H1 (cell line): ENCODE measurements at regions not wholly inside any gene's neighbourhood (a gene's known extent, or its start where the extent isn't known, plus 50 kb on each side); places are given as distances from the start of the nearest gene placed in this dataset.
"Not testable (repeated sequence)": the region's sequence is repeated elsewhere in the genome, so short reads cannot be mapped to it uniquely, and the experiment has no call there.

ENCODE experiments used
- CTCF ChIA-PET: fragments of 300-600 bp; sonication (Branson Sonifier 250); formaldehyde crosslinking; loops from one replicate; lab custom pipeline; 2021; ENCODE audit not compliant: partially characterized antibody; lab: Charles Lee
- POLR2A ChIA-PET: fragments of 300-600 bp; sonication (Branson Sonifier 250); formaldehyde crosslinking; loops from one replicate; lab custom pipeline; 2021; ENCODE audit warnings: inconsistent platforms; ENCODE audit not compliant: partially characterized antibody; lab: Charles Lee
- DNase-seq, 2 experiments: peaks; one replicate each; pipeline versions ENCODE4 v3.0.0 to v3.0.0-alpha.2; 2010 to 2022; ENCODE audit warnings: low spot score in 2 of 2, low read depth in 1 of 2, mixed read lengths in 1 of 2
- FAIRE-seq: peaks from 2 replicates; lab custom pipeline; 2011; peaks lifted over from hg19 to GRCh38; lab: Jason Lieb, UNC
- H2AFZ ChIP-seq: 2 replicates; pipeline ENCODE4 v1.8.1; 2012; ENCODE audit warnings: low read length, inconsistent platforms
- H2AK5ac ChIP-seq: 2 replicates; pipeline ENCODE4 v1.6.1; 2013; ENCODE audit warnings: low read depth, low read length
- H2BK120ac ChIP-seq: replicated peaks from 2 replicates; pipeline ENCODE3; 2013; ENCODE audit warnings: low read depth, low read length, inconsistent platforms
- H2BK12ac ChIP-seq: 2 replicates; pipeline ENCODE4 v1.6.1; 2013; ENCODE audit warnings: low read depth, low read length
- H2BK15ac ChIP-seq: 2 replicates; pipeline ENCODE4 v1.6.1; 2013; ENCODE audit warnings: low read length
- H2BK20ac ChIP-seq: 2 replicates; pipeline ENCODE4 v1.6.1; 2013; ENCODE audit warnings: low read length
- H2BK5ac ChIP-seq: 2 replicates; pipeline ENCODE4 v1.6.1; 2013; ENCODE audit warnings: low read depth, low read length
- H3K14ac ChIP-seq: 2 replicates; pipeline ENCODE4 v1.6.1; 2013; ENCODE audit warnings: inconsistent platforms; ENCODE audit not compliant: insufficient read length
- H3K18ac ChIP-seq: 2 replicates; pipeline ENCODE4 v1.6.1; 2013; ENCODE audit warnings: low read length; ENCODE audit errors: extremely low read depth
- H3K23ac ChIP-seq: 2 replicates; pipeline ENCODE4 v1.6.1; 2013; ENCODE audit warnings: inconsistent platforms; ENCODE audit not compliant: insufficient read length
- H3K23me2 ChIP-seq: 2 replicates; pipeline ENCODE4 v1.6.1; 2013; ENCODE audit warnings: low read depth, low read length
- H3K27ac ChIP-seq: 2 replicates; pipeline ENCODE4 v1.6.1; 2011; ENCODE audit warnings: low read depth, low read length, inconsistent platforms
- H3K27me3 ChIP-seq, 4 experiments: replicated peaks in 1 of 4; 1 replicate in 1 of 4; 2 replicates in 3 of 4; pipeline versions ENCODE4 v1.6.1 to v1.8.1; 2011 to 2013; ENCODE audit warnings: low read length in 3 of 4, mild to moderate bottlenecking in 3 of 4, inconsistent platforms in 2 of 4, mixed read lengths in 2 of 4, moderate library complexity in 1 of 4; ENCODE audit not compliant: control insufficient read depth in 3 of 4, insufficient read depth in 3 of 4; ENCODE audit errors: extremely low read depth in 1 of 4
- H3K36me3 ChIP-seq, 4 experiments: 2 replicates each; pipeline versions ENCODE4 v1.6.1 to v1.8.1; 2011 to 2013; ENCODE audit warnings: mild to moderate bottlenecking in 4 of 4, low read length in 3 of 4, moderate library complexity in 2 of 4, control low read depth in 1 of 4, inconsistent platforms in 1 of 4; ENCODE audit not compliant: insufficient read depth in 4 of 4, control insufficient read depth in 2 of 4
- H3K4ac ChIP-seq: replicated peaks from 2 replicates; pipeline ENCODE3; 2013; ENCODE audit warnings: low read length, low read depth, mixed read lengths, inconsistent platforms; ENCODE audit not compliant: insufficient read length
- H3K4me1 ChIP-seq, 4 experiments: replicated peaks in 1 of 4; 1 replicate in 1 of 4; 2 replicates in 3 of 4; pipeline versions ENCODE4 v1.6.1 to v1.8.1; 2011 to 2013; ENCODE audit warnings: low read length in 3 of 4, inconsistent platforms in 2 of 4, mixed read lengths in 1 of 4; ENCODE audit not compliant: insufficient read depth in 4 of 4, control insufficient read depth in 3 of 4
- H3K4me2 ChIP-seq, 2 experiments: 2 replicates each; pipeline versions ENCODE4 v1.6.1 to v1.8.1; 2011 to 2013; ENCODE audit warnings: low read depth in 2 of 2, low read length in 2 of 2, control low read depth in 1 of 2, inconsistent platforms in 1 of 2, mild to moderate bottlenecking in 1 of 2; ENCODE audit not compliant: insufficient read depth in 1 of 2
- H3K4me3 ChIP-seq, 4 experiments: fragments of 200-600, 300-600 bp in 1 of 4; sonication (generic), shearing (Covaris generic), sonication (Bioruptor Twin) in 1 of 4; 2 replicates each; pipeline versions ENCODE4 v1.5.1 to v1.8.1; 2011 to 2016; ENCODE audit warnings: low read length in 4 of 4, low read depth in 3 of 4, control low read depth in 2 of 4, inconsistent platforms in 2 of 4, mild to moderate bottlenecking in 2 of 4, mixed read lengths in 1 of 4, moderate library complexity in 1 of 4; ENCODE audit not compliant: insufficient read depth in 2 of 4; ENCODE audit errors: extremely low read depth in 1 of 4
- H3K56ac ChIP-seq: replicated peaks from 2 replicates; pipeline ENCODE3; 2013; ENCODE audit warnings: low read depth, mild to moderate bottlenecking, mixed read lengths, low read length, inconsistent platforms; ENCODE audit not compliant: insufficient read length
- H3K79me1 ChIP-seq: 2 replicates; pipeline ENCODE4 v1.6.1; 2013; ENCODE audit warnings: low read depth, low read length, control low read depth
- H3K79me2 ChIP-seq, 2 experiments: 2 replicates each; pipeline versions ENCODE4 v1.6.1 to v1.8.1; 2012 to 2013; ENCODE audit warnings: low read length in 2 of 2, mild to moderate bottlenecking in 2 of 2, inconsistent platforms in 1 of 2; ENCODE audit not compliant: insufficient read depth in 2 of 2, control insufficient read depth in 1 of 2
- H3K9ac ChIP-seq, 4 experiments: replicated peaks in 1 of 4; 1 replicate in 1 of 4; 2 replicates in 3 of 4; pipeline versions ENCODE4 v1.6.1 to v1.8.1; 2011 to 2013; ENCODE audit warnings: low read depth in 3 of 4, low read length in 3 of 4, control low read depth in 2 of 4, mild to moderate bottlenecking in 2 of 4, moderate library complexity in 2 of 4, inconsistent platforms in 1 of 4; ENCODE audit errors: extremely low read depth in 1 of 4
- H3K9me3 ChIP-seq, 2 experiments: 2 replicates each; pipeline versions ENCODE4 v1.6.1 to v1.8.1; 2012 to 2013; ENCODE audit warnings: mild to moderate bottlenecking in 2 of 2, moderate library complexity in 2 of 2, control low read depth in 1 of 2, inconsistent platforms in 1 of 2, low read depth in 1 of 2, low read length in 1 of 2, mixed read lengths in 1 of 2; ENCODE audit not compliant: insufficient read depth in 2 of 2
- H4K20me1 ChIP-seq, 2 experiments: replicated peaks in 1 of 2; 2 replicates each; pipeline versions ENCODE3 to v1.8.1; 2011 to 2013; ENCODE audit warnings: inconsistent platforms in 2 of 2, low read length in 2 of 2, mild to moderate bottlenecking in 1 of 2; ENCODE audit not compliant: insufficient read depth in 2 of 2, control insufficient read depth in 1 of 2
- H4K5ac ChIP-seq: 2 replicates; pipeline ENCODE4 v1.6.1; 2013; ENCODE audit warnings: low read length, low read depth, mixed read lengths, inconsistent platforms; ENCODE audit not compliant: insufficient read length
- H4K8ac ChIP-seq: 2 replicates; pipeline ENCODE4 v1.8.0; 2013; ENCODE audit warnings: mild to moderate bottlenecking, moderate library complexity, low read length, inconsistent platforms; ENCODE audit not compliant: insufficient read depth; ENCODE audit errors: extremely low read depth
- H4K91ac ChIP-seq: replicated peaks from 2 replicates; pipeline ENCODE3; 2013; ENCODE audit warnings: low read length, mixed read lengths, inconsistent platforms; ENCODE audit not compliant: insufficient read length
- EP300 ChIP-seq, 2 experiments: IDR thresholded peaks; 1 replicate in 1 of 2; 2 replicates in 1 of 2; pipeline ENCODE4 v1.6.1; 2011 to 2012; ENCODE audit warnings: low read depth in 2 of 2, low read length in 2 of 2, mild to moderate bottlenecking in 2 of 2, borderline replicate concordance in 1 of 2, inconsistent platforms in 1 of 2, moderate library complexity in 1 of 2
- WGBS, 2 experiments: shearing (Covaris generic) in 1 of 2; methylation state at CpG; one replicate each; pipeline versions ENCODE4 v1.1.6 to v1.1.7; 2013 to 2015; ENCODE audit warnings: low lambda C conversion rate in 2 of 2, mixed read lengths in 2 of 2, inconsistent platforms in 1 of 2, low coverage in 1 of 2, missing lambda C conversion rate in 1 of 2; ENCODE audit not compliant: insufficient replicate concordance in 2 of 2, insufficient coverage in 1 of 2, insufficient read length in 1 of 2; ENCODE audit errors: extremely low coverage in 1 of 2, missing lambda C conversion rate in 1 of 2; 5-methylcytosine and 5-hydroxymethylcytosine counted together

DNA sequence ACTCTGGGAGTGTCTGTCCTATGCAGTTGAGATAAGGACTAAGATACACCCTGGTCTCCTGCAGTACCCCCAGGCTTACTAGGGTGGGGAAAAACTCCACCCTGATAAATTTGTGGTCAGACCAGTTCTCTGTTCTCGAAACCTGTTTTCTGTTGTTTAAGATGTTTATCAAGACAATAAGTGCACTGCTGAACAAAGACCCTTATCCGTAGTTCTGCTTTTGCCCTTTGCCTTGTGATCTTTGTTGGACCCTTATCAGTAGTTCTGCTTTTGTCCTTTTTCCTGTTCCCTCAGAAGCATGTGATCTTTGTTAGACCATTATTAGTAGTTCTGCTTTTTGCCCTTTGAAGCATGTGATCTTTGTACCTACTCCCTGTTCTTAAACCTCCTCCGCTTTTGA is 824.4 kb downstream of the TRAM1L1 start:
- H3K36me3 ChIP-seq, H2BK5ac ChIP-seq, H3K23me2 ChIP-seq, H2BK12ac ChIP-seq, H3K79me1 ChIP-seq, H3K9ac ChIP-seq, H2BK120ac ChIP-seq, H4K8ac ChIP-seq, H3K4me1 ChIP-seq, H3K4ac ChIP-seq, H3K4me2 ChIP-seq, H3K27ac ChIP-seq, FAIRE-seq, H3K18ac ChIP-seq, DNase-seq, H2BK15ac ChIP-seq, H4K20me1 ChIP-seq, H2AK5ac ChIP-seq, H3K23ac ChIP-seq, H3K27me3 ChIP-seq, POLR2A ChIA-PET, H3K4me3 ChIP-seq, H2BK20ac ChIP-seq, H2AFZ ChIP-seq, H3K56ac ChIP-seq, H3K14ac ChIP-seq, H4K5ac ChIP-seq, H4K91ac ChIP-seq, H3K79me2 ChIP-seq: not testable (repeated sequence)
- 63% methylated on average over 3 of the region's 3 CpGs; no CpG with 5 or more reads in 1 of the 2 experiments for WGBS, 2 experiments
- CTCF ChIA-PET, result interaction anchor here (0.6 kb wide), 1 partner anchor 939 kb away, joined by 3 read pairs; no protein-coding TSS in a partner anchor
- peak in 1 of 2 experiments; percentile 66; a peak in 1 of 3 replicates for TF ChIP-seq EP300 (IDR thresholded peaks at IDR 0.05; ENCODE audit: borderline replicate concordance in 1 of 2, low read depth in 2 of 2, low read length in 2 of 2)
- peaks cover 7 to 16% of the 10 kb centered on the region in 2 experiments; a peak in 2 of 4 replicates for H3K9me3 ChIP-seq
